HG03469 (cell line): ENCODE measurements at regions not wholly inside any gene's neighbourhood (a gene's known extent, or its start where the extent isn't known, plus 50 kb on each side); places are given as distances from the start of the nearest gene placed in this dataset.
A peak's percentile ranks its signal among the peaks of the same experiment; 100 is the strongest.

Experiments used
- ATAC-seq: cut with Tn5 transposase; IDR thresholded peaks from one replicate; pipeline ENCODE4 v1.9.1; 2021; ENCODE audit warnings: mild to moderate bottlenecking, moderate library complexity, moderate number of reproducible peaks; ENCODE audit not compliant: unreplicated experiment

GRCh38 chr3:184659797-184660301, 52.0 kb downstream of the MAGEF1 start:
- ATAC-seq: no peak

GRCh38 chr3:184658223-184658928, 53.5 kb downstream of the MAGEF1 start:
- no peak for ATAC-seq

GRCh38 chr3:184656829-184657681, 54.8 kb downstream of the MAGEF1 start:
- peak; percentile 85 for ATAC-seq

- ATAC-seq: no peak
Measured at GRCh38 chr3:184656458-184656828, 55.4 kb downstream of the MAGEF1 start.

- no peak for ATAC-seq
Measured at GRCh38 chr3:184655597-184655996, 56.3 kb downstream of the MAGEF1 start.

- ATAC-seq: no peak
Measured at GRCh38 chr3:184654375-184654774, 57.5 kb downstream of the MAGEF1 start.

GRCh38 chr3:184652465-184652864, 59.4 kb downstream of the MAGEF1 start:
- ATAC-seq: no peak

- ATAC-seq: no peak
Measured at GRCh38 chr3:184651904-184652303, 60.0 kb downstream of the MAGEF1 start.

- ATAC-seq: no peak
Measured at GRCh38 chr3:184648636-184649035, 63.2 kb downstream of the MAGEF1 start.

GRCh38 chr3:184647405-184647936, 64.4 kb downstream of the MAGEF1 start:
- no peak for ATAC-seq

- ATAC-seq: no peak
Measured at GRCh38 chr3:184645336-184645735, 66.5 kb downstream of the MAGEF1 start.

- ATAC-seq: no peak
Measured at GRCh38 chr3:184643442-184643841, 68.4 kb downstream of the MAGEF1 start.

- ATAC-seq: no peak
Measured at GRCh38 chr3:184642631-184643285, 69.1 kb downstream of the MAGEF1 start.

- ATAC-seq: no peak
Measured at GRCh38 chr3:184641430-184641829, 70.4 kb downstream of the MAGEF1 start.

GRCh38 chr3:184639351-184639750, 72.5 kb downstream of the MAGEF1 start:
- no peak for ATAC-seq

- ATAC-seq: no peak
Measured at GRCh38 chr3:184637705-184638104, 74.2 kb downstream of the MAGEF1 start.

GRCh38 chr3:184636741-184637316, 75.0 kb downstream of the MAGEF1 start:
- ATAC-seq: no peak

- no peak for ATAC-seq
Measured at GRCh38 chr3:184635774-184636173, 74.2 kb downstream of the EPHB3 start.

- ATAC-seq: no peak
Measured at GRCh38 chr3:184635126-184635525, 73.5 kb downstream of the EPHB3 start.

GRCh38 chr3:184633237-184633579, 71.6 kb downstream of the EPHB3 start:
- no peak for ATAC-seq
